Astrocyte (in vitro differentiated cells and primary cell): ENCODE measurements at regions not wholly inside any gene's neighbourhood (a gene's known extent, or its start where the extent isn't known, plus 50 kb on each side); places are given as distances from the start of the nearest gene placed in this dataset.

ENCODE experiments used
- DNase-seq: peaks from one replicate; pipeline ENCODE4 v3.0.0-alpha.2; 2010; ENCODE audit warnings: low read depth
- FAIRE-seq: peaks from 2 replicates; lab custom pipeline; 2011; peaks lifted over from hg19 to GRCh38; lab: Jason Lieb, UNC
- H2AFZ ChIP-seq: 2 replicates; pipeline ENCODE4 v1.6.0; 2012; ENCODE audit warnings: low read depth, low read length, inconsistent platforms
- H3K27ac ChIP-seq: 2 replicates; pipeline ENCODE4 v1.5.1; 2011; ENCODE audit warnings: low read depth, low read length, inconsistent platforms
- H3K27me3 ChIP-seq: 2 replicates; pipeline ENCODE4 v1.6.0; 2011; ENCODE audit warnings: low read length, inconsistent platforms; ENCODE audit not compliant: insufficient read depth
- H3K36me3 ChIP-seq: 2 replicates; pipeline ENCODE4 v1.5.1; 2011; ENCODE audit warnings: low read length, inconsistent platforms; ENCODE audit not compliant: insufficient read depth
- H3K4me1 ChIP-seq: 2 replicates; pipeline ENCODE4 v1.5.1; 2011; ENCODE audit warnings: low read length, inconsistent platforms; ENCODE audit not compliant: insufficient read depth
- H3K4me2 ChIP-seq: 2 replicates; pipeline ENCODE4 v1.6.0; 2012; ENCODE audit warnings: low read length, inconsistent platforms
- H3K4me3 ChIP-seq: 2 replicates; pipeline ENCODE4 v1.5.1; 2011; ENCODE audit warnings: low read depth, mild to moderate bottlenecking, low read length, inconsistent platforms; ENCODE audit not compliant: insufficient read depth
- H3K79me2 ChIP-seq: 2 replicates; pipeline ENCODE4 v1.6.0; 2012; ENCODE audit warnings: mild to moderate bottlenecking, low read length, inconsistent platforms; ENCODE audit not compliant: insufficient read depth
- H3K9ac ChIP-seq: 2 replicates; pipeline ENCODE4 v1.6.0; 2012; ENCODE audit warnings: mild to moderate bottlenecking, low read length, inconsistent platforms
- H3K9me3 ChIP-seq: 2 replicates; pipeline ENCODE4 v1.5.1; 2012; ENCODE audit warnings: low read depth, mild to moderate bottlenecking, low read length, inconsistent platforms; ENCODE audit not compliant: insufficient read depth
- H4K20me1 ChIP-seq: 2 replicates; pipeline ENCODE4 v1.6.0; 2012; ENCODE audit warnings: low read length, inconsistent platforms; ENCODE audit not compliant: insufficient read depth
- H3K27ac Mint-ChIP-seq: one replicate; pipeline ENCODE4 v1.8.0; 2021; ENCODE audit warnings: mild to moderate bottlenecking, mixed read lengths; ENCODE audit not compliant: unreplicated experiment
- H3K27me3 Mint-ChIP-seq: one replicate; pipeline ENCODE4 v1.8.0; 2021; ENCODE audit warnings: low read depth, mixed read lengths; ENCODE audit not compliant: unreplicated experiment
- H3K36me3 Mint-ChIP-seq: one replicate; pipeline ENCODE4 v1.8.0; 2021; ENCODE audit warnings: low read depth, mixed read lengths; ENCODE audit not compliant: unreplicated experiment
- H3K4me1 Mint-ChIP-seq: one replicate; pipeline ENCODE4 v1.8.0; 2021; ENCODE audit warnings: low read depth, mixed read lengths; ENCODE audit not compliant: unreplicated experiment
- H3K4me3 Mint-ChIP-seq: one replicate; pipeline ENCODE4 v1.8.0; 2021; ENCODE audit warnings: mild to moderate bottlenecking, moderate library complexity, mixed read lengths; ENCODE audit not compliant: unreplicated experiment
- H3K9me3 Mint-ChIP-seq: one replicate; pipeline ENCODE4 v1.8.0; 2021; ENCODE audit warnings: mild to moderate bottlenecking, mixed read lengths; ENCODE audit not compliant: unreplicated experiment
- EZH2 ChIP-seq: IDR thresholded peaks from 2 replicates; pipeline ENCODE4 v1.6.1; 2012; ENCODE audit warnings: mild to moderate bottlenecking, low read length, inconsistent platforms; ENCODE audit not compliant: insufficient read depth
- TF ChIP-seq, protein P1 (sequence below): IDR thresholded peaks from 2 replicates; pipeline ENCODE4 v1.5.1; 2011; ENCODE audit warnings: low read depth, mild to moderate bottlenecking, inconsistent platforms, low read length, moderate library complexity; ENCODE audit not compliant: insufficient read depth

- FAIRE-seq = no peak
- H3K9ac ChIP-seq = no peak overlapping the region
- H3K36me3 Mint-ChIP-seq = no peaks in the 10 kb centered on the region
Observed at GRCh38 chr1:192869308-192869940, 60.6 kb downstream of the RGS2 start.

GRCh38 chr1:192872010-192872409 is 63.2 kb downstream of the RGS2 start:
- H3K4me3 ChIP-seq = no peak overlapping the region
- no peak overlapping the region for H3K27ac ChIP-seq
- H3K36me3 ChIP-seq = no peaks in the 10 kb centered on the region
- H3K9ac ChIP-seq = no peak overlapping the region
- Mint-ChIP-seq H3K27me3 (no peaks in the 10 kb centered on the region), H3K4me1 (no peaks in the 10 kb centered on the region), H3K27ac (no peak overlapping the region), H3K9me3 (no peaks in the 10 kb centered on the region), H3K4me3 (no peak overlapping the region), H3K36me3 (no peaks in the 10 kb centered on the region)
- H2AFZ ChIP-seq = no peak overlapping the region
- no peak overlapping the region for H3K4me2 ChIP-seq
- TF ChIP-seq, protein P1, sequence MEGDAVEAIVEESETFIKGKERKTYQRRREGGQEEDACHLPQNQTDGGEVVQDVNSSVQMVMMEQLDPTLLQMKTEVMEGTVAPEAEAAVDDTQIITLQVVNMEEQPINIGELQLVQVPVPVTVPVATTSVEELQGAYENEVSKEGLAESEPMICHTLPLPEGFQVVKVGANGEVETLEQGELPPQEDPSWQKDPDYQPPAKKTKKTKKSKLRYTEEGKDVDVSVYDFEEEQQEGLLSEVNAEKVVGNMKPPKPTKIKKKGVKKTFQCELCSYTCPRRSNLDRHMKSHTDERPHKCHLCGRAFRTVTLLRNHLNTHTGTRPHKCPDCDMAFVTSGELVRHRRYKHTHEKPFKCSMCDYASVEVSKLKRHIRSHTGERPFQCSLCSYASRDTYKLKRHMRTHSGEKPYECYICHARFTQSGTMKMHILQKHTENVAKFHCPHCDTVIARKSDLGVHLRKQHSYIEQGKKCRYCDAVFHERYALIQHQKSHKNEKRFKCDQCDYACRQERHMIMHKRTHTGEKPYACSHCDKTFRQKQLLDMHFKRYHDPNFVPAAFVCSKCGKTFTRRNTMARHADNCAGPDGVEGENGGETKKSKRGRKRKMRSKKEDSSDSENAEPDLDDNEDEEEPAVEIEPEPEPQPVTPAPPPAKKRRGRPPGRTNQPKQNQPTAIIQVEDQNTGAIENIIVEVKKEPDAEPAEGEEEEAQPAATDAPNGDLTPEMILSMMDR = no peak
- TF ChIP-seq EZH2 = no peak
- H3K4me1 ChIP-seq = no peaks in the 10 kb centered on the region
- no peaks in the 10 kb centered on the region for H3K9me3 ChIP-seq
- FAIRE-seq (no peak), DNase-seq (no peak)
- H4K20me1 ChIP-seq = no peaks in the 10 kb centered on the region
- H3K27me3 ChIP-seq = peaks cover 3% of the 10 kb centered on the region
- H3K79me2 ChIP-seq = no peaks in the 10 kb centered on the region

More at GRCh38 chr1:192869308-192869940, 60.6 kb downstream of the RGS2 start:
- Mint-ChIP-seq H3K4me1 (no peaks in the 10 kb centered on the region), H3K4me3 (no peak overlapping the region), H3K27ac (no peak overlapping the region), H3K9me3 (no peaks in the 10 kb centered on the region), H3K27me3 (no peaks in the 10 kb centered on the region)
- Histone ChIP-seq H3K36me3 (no peaks in the 10 kb centered on the region), H4K20me1 (no peaks in the 10 kb centered on the region), H3K4me2 (no peak overlapping the region), H3K4me3 (no peak overlapping the region), H2AFZ (no peak overlapping the region), H3K27me3 (no peaks in the 10 kb centered on the region), H3K27ac (no peak overlapping the region), H3K9me3 (no peaks in the 10 kb centered on the region), H3K79me2 (no peaks in the 10 kb centered on the region), H3K4me1 (no peaks in the 10 kb centered on the region)
- no peak for DNase-seq
- TF ChIP-seq, protein P1 = no peak
- TF ChIP-seq EZH2 = no peak

DNA sequence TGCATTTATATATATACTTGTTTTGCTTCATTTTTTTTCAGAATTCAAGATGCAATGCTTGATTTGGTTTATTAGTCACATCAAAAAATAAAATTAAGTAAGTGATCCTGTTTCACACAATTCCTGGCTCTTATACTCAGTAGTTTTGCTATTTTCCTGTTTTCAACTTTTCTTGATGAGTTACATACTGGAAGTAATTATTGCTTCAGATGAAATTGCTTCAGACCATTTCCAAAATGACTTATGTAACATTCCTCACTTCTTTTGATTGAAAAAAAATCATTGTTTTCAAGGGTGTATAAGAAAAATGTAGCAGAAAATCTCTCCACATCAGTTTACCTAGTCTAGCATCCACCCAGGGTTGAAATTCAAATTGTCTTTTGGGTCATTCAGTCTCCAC is 65.0 kb downstream of the RGS2 start:
- no peaks in the 10 kb centered on the region for H3K36me3 Mint-ChIP-seq
- no peaks in the 10 kb centered on the region for H3K79me2 ChIP-seq
- H3K27ac Mint-ChIP-seq = no peak overlapping the region
- peaks cover 8% of the 10 kb centered on the region for H3K4me1 Mint-ChIP-seq
- H3K4me3 Mint-ChIP-seq = no peak overlapping the region
- no peak overlapping the region for H3K27ac ChIP-seq
- H4K20me1 ChIP-seq = no peaks in the 10 kb centered on the region
- H3K36me3 ChIP-seq = no peaks in the 10 kb centered on the region
- TF ChIP-seq, protein P1 = no peak
- TF ChIP-seq EZH2 = no peak
- H3K9me3 ChIP-seq = no peaks in the 10 kb centered on the region
- DNase-seq (no peak), FAIRE-seq (no peak)
- peaks cover 4% of the 10 kb centered on the region for H3K4me1 ChIP-seq
- H3K9me3 Mint-ChIP-seq = no peaks in the 10 kb centered on the region
- no peak overlapping the region for H3K9ac ChIP-seq
- no peaks in the 10 kb centered on the region for H3K27me3 Mint-ChIP-seq
- no peak overlapping the region for H2AFZ ChIP-seq
- H3K27me3 ChIP-seq = peaks cover 3% of the 10 kb centered on the region
- no peak overlapping the region for H3K4me2 ChIP-seq
- no peak overlapping the region for H3K4me3 ChIP-seq
